Left hindlimb (tissue), 1 donor: ENCODE measurements at regions not wholly inside any gene's neighbourhood (a gene's known extent, or its start where the extent isn't known, plus 50 kb on each side); places are given as distances from the start of the nearest gene placed in this dataset.

Source experiments
- DNase-seq: peaks from one replicate; pipeline ENCODE4 v3.0.0-alpha.2; 2018

DNA sequence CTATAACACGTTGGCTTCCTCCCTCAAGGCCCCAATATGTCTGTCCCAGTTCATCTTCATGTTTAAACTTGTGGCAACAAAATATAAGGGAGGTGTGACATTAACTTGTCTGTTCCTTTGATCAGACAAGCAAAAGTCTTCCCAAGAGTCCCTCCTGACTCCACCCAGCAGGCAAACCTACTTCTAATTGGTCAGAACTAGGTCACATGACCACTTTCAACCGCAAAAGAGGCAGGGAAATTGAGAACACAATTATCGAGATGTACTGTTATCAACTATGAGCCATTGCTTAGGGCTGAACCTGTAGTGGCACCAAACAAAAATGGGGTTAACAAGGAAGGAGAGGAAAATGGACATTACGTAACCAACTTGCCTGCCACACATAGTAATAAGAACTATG lies 246.8 kb upstream of the TET2 start:
- DNase-seq: no peak

DNA sequence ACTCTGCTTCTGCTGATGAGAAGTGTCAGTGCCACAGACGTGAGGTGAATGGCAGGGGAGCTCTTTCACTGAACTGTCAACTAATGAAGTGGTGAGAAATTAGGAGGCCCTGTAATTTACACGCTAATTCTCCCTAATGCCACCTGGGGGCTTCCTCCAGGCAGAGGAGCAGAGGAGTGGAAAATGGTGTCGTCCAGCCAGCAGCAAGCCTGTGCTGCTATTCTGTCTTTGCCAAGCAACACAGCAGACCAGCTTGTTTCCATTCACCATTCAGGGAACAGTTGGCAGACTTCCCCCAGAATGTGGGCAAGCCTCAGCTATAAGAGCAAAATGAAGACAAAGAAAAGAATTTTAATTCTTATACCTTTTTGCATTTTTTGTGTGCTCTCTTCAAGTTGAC lies 245.2 kb upstream of the TET2 start:
- peak; percentile 52 for DNase-seq

DNA sequence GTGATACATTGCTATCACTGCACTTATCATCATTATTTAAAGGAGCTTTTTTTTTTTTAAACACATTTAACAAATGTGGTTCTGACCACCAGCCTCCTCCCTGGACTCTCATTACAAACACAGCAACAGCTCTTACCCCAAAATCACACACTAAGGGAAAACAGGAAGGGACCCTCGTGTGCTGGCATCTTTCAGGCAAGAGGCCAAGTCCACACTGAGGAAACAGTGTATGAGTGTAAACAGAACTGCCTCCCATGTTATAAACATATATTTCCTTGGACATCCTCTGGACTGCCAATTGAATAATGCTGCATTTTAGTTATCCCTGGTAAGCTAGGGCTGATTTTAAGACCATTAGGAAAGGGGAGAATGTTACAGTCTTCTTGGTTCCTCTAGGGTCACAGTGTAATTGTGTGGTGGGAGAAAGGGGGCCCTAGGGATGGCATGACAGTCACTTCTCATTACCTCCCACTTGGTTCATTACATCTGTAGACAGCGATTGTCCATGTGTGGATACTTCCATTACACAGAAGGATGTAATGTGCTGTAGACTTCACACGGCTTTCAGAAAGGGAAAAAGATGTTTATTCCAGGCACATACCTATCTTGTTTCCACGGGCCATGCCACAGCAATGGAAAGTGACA lies 244.6 kb upstream of the TET2 start:
- DNase-seq: no peak

DNA sequence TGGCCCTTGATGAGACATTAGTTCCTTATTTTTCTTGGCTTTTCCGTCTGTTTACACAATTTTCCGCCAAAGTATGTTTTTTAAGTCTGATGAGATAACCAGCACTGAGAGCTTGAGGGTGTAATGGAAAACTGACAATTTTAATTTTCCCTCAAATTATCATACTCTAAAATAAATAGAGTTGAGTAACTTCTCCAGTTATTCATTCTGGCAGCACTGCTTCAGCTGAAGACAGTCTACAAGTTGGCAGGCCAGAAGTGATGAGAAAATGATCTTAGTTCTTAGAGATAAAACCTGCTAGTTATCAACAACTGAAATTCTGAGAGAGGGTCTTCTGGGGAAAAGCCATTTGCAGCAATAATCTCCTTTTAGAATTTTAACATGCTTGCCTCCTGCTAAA lies 241.6 kb upstream of the TET2 start:
- DNase-seq: no peak

DNA sequence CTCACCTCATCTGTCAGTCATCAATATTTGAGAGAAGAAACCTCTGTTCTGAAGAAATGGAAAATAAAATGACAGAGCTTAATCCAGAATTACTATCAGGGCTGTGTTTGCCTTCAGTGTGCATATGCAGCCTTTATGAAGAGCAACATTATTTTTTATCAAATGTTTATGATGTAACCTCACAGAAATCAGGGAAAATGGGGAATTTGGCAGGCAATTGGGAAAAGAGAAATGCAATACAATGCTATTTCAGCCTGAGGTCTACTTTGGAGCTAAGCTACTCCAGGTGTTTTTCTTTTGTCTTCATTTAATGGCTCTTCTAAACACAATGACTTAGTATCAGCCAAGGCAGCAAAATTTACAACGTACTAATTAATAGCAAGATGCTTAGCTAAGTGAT lies 241.1 kb upstream of the TET2 start:
- no peak for DNase-seq

DNA sequence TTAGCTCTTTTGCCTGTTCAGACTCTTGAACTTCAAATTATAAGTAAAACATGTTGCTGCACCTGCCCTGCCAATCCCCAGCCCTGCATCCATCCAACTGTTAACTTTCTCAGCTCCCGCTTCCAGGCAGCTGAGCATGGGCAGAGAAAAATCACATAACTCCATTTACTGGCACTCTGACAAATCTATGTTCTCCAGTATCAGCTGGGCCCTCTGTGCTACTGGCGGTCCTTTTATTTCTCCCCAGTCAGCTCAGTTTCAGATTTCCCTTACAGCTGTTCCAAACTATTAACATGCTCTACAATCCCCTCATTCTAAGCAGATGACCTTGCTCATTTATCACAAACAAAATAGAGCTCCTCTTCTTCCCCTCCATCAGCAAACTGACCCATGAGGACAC lies 240.4 kb upstream of the TET2 start:
- peak; percentile 45 for DNase-seq

DNA sequence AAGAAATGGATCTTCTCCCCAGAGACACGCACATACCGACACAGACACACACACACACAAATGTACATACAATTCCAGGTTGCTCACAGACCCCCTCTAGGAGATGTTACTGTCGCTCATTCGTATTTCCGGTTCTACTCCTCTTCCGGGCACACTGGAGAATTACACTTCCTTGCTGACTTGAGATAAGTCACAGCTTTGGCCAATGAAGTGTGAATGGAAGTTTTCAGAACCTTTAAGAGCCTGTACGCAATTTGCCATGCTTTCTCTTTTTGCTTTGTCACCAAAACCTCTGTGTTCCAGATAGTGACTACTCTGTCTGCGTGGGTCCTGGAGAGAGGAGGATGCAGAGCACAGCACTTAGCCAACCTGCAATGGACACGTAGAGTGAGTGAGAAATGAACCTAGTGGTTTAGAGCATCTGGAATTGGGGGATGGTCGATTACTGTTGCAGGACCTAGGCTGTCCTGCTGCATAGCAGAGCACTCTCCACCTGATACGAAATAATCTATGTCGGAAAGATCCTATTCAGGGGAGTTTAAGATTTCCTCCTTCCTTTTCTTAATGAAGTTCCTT lies 239.5 kb upstream of the TET2 start:
- no peak for DNase-seq

DNA sequence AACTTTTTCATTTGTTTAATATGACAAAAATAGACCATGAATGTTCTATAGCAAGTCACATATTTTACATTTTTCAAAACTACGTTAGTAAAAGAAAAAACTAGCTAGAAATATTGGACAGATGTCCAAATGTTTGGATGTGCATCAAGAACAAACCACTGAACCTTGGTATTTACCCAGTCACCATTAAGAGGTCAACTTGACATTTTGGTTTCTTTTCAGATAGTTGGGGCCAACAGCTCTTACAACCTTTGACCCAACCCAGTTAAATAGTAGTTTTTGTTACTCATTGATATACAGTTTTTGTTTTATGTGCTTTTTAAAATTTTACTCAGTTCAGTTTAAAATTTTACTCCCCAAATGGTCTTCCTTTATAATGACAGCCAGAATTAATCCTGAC lies 238.7 kb upstream of the TET2 start:
- DNase-seq: no peak

DNA sequence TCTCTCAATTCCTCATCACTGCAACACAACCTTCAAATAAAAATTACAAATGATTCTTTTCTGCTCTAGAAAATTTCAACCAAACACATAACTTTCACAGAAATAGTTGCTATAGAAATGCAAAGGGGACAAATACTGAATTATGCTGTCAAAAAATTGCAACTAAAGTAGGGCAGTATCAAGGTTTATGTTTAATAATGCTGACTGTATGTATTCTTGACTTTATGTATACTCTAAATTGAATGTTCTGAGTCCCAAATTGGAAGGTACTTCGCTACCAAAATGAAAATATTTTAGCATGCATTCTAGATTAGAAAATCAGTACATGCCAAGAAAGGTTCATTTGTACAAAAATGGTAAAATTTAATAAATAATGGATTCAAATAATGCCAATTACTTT lies 237.3 kb upstream of the TET2 start:
- DNase-seq: no peak

DNA sequence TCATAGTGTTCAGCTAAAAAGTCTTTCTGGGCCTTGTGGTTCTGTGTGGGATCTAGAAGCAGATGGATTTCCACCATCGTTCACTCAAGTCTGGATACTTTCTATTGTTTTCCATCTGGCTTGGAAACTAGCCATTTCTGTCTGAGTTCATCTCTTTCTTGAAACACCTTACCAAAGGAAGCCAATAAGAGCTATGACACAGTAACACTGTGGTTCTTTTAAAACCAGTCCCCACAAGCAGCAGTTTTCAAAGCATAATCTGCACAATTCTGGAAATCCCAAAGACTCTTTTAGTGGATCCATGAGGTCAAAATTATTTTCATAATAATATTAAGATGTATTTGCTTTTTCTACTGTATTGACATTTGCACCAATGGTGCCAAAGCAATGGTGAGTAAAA lies 234.2 kb upstream of the TET2 start:
- no peak for DNase-seq

DNA sequence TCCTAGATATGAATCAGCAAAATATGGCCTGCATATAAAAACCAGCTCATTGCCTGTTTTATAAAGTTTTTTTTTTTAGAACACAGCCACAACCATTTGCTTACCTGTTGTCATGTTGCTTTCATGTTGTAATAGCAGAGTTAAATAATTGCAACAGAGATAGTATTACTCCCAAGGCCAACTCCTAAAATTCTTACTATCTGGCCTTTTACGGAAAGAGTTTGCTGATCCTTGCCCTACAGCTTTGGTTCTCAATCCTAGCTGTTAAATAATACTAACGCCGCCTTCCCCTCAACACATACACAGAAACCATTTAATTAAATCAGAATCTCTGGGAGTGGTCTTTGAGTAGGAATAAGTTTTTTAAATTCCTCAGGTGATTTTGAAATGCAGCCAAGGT lies 231.3 kb upstream of the TET2 start:
- no peak for DNase-seq

DNA sequence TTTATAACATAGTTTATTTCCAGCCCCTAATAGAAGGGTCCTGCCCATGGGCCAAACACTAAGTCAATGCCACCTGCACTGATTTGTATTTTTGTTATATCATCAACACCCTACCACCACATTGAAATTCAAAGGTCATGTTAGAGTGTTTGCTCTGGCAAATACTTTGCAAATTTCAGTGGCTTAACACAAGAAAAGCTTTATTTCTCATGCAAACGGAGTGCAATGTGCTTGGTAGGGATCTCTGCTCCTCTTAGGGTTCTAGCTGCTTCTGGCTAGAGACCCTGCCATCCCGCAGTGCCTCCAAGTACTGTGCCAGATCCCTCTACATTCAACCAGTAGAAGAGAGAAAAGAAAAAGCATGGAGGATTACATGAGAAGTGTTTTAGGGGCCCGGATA lies 230.8 kb upstream of the TET2 start:
- no peak for DNase-seq

DNA sequence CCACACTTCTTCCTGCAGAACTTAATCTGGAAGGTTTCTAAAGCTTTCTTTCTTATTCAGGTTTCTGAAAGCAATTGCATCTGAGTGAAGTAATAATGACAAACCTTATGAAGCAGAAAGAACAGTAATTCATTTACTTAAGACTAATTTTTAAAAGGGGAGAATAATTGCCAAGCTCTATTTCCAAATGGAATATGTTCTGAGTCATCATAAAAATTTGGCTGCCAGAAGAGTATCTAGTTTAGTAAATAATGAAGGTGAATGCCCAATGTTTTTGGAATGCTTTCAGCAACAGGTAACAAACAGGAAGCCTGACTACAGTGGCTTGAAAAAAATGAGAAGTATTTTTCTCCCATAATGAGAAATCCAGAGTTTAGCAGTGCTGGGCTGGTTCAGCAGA lies 227.3 kb upstream of the TET2 start:
- DNase-seq: no peak

DNA sequence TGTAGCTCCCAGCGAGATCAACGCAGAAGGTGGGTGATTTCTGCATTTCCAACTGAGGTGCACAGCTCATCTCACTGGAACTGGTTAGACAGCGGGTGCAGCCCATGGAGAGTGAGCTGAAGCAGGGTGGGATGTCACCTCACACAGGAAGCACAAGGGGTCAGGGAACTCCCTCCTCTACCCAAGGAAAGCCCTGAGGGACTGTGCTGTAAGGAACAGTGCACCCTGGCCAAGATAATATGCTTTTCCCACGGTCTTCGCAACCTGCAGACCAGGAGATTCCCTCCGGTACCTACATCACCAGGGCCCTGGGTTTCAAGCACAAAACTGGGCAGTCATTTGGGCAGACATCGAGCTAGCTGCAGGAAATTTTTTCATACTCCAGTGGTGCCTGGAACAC lies 216.4 kb upstream of the TET2 start:
- DNase-seq: no peak

DNA sequence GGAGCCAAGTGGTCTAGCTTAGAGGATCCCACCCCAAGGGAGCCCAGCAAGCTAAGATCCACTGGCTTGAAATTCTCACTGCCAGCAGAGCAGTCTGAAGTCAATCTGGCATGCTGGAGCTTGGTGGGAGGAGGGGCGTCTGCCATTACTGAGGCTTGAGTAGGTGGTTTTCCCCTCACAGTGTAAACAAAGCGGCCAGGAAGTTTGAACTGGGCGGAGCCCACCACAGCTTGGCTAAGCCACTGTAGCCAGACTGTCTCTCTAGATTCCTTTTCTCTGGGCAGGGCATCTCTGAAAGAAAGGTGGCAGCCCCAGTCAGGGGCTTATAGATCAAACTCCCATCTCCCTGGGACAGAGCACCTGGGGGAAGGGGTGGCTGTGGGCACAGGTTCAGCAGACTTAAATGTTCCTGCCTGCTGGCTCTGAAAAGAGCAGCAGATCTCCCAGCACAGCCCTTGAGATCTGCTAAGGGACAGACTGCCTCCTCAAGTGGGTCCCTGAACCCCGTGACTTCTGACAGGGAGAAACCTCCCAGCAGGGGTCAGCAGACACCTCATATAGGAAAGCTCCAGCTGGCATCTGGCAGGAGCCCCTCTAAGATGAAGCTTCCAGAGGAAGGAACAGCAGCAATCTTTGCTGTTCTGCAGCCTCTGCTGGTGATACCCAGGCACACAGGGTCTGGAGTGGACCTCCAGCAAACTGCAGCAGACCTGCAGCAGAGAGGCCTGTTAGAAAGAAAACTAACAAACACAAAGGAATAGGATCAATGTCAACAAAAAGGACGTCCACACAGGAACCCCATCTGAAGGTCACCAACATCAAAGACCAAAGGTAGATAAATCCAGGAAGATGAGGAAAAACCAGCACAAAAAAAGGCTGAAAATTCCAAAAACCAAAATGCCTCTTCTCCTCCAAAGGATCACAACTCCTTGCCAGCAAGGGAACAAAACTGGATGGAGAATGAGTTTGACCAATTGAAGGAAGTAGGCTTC lies 215.6 kb upstream of the TET2 start:
- DNase-seq: peak; percentile 31

DNA sequence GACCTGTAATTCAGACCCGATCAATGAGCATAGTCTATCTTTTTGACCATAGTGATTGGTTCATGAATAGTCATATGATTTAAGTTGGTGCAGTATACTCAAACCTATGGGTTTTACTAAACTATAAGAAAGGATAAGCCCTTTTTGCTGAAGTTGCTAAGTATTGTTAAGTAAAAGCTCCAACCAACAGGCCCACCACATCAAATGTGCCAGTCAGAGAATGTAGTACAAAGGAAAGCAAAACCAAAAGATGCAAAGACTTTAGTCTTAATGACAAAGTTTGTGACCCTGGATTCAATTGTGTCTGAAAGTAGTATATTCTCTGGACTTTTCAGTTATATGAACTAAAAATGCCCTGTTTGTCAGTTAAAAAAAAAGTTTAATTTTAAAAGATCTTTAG lies 208.1 kb upstream of the TET2 start:
- DNase-seq: no peak

DNA sequence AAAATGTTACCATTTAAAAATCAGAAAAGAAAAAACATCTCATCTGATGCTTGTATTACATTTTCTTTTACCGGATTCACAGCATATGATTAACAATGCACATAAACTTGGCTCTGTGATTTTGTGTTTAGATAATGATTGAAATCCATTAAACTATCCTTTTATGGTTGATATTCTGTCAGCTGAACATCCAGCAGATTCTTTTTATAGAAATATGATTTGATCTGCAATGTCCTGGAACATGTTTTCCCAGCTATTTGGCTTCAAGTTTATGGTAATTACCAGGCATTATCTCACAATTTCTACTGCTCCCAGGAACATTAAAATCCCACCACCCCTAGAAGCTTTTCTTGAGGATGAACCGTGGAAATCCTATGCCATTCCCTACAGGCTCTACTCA lies 205.7 kb upstream of the TET2 start:
- DNase-seq: no peak

DNA sequence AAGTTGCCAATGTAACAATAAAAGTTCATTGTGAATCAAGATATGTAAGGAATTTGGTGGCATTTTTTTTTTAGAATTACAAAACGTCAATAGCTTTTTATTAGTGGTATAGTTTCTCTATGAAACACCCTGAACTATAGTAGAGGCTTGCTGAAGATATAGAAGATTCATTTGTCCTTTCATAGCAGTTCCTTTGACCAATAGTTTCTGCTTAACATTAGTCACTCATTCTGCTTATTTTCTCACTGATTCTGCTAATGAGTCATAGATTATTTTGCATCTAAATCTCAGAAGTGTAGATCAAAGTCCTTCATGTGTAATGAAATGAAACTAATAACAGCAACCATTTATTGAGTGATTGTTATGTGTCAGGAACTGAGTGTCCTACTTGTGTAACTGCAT lies 205.0 kb upstream of the TET2 start:
- DNase-seq: no peak

DNA sequence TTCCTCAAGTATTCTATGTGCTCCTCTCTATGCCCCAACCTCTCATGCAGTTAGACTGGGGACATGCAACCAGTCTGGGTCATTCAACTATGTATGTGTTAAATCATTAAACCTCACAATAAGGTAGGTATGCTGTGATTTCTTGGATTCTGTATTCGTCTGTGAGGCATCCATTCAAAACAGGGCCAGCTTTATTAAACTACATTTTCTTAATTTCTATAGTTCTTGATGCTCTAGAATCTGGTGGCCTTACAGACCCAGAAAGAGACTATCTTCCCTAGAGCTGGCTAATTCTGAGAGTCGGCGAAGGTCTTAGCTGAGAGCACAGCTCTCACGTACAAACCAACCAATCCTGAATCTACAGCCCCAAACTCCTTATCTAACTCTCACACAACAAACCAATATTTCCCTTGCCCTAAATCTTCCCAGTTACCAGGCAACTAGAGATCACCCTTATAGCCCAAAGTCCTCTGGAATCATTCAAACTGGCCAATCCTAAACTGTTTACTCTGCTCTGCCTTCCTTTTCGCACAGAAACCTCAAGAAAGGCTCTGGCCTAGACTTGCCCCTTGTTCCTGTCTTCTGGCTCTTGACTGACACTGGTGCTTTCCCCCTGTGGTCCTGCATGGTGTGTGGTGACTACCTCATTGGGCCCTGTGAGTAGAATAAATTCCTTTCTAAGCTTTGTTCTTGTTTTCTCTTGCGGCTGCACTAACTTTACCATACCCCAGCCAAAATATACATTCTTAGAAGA lies 203.5 kb upstream of the TET2 start:
- peak; percentile 28 for DNase-seq

DNA sequence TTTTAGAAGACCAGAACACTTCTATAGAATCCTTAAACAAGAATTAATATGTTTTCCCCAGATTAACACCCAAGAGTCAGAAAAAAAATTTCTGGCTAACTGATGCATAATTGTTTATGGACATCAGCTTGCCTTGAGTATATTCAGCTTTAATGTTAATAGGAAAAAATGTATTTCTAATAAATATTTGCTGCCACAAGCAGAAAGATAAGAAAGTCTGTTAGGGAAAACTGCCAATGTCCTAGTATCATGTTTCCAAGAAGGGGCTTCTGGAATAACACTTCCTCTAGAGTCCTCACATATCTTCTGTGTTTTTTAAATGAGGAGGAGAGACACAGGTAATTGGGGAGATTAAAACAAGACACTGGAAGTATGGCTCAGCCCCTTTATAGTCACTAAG lies 202.1 kb upstream of the TET2 start:
- DNase-seq: no peak

DNA sequence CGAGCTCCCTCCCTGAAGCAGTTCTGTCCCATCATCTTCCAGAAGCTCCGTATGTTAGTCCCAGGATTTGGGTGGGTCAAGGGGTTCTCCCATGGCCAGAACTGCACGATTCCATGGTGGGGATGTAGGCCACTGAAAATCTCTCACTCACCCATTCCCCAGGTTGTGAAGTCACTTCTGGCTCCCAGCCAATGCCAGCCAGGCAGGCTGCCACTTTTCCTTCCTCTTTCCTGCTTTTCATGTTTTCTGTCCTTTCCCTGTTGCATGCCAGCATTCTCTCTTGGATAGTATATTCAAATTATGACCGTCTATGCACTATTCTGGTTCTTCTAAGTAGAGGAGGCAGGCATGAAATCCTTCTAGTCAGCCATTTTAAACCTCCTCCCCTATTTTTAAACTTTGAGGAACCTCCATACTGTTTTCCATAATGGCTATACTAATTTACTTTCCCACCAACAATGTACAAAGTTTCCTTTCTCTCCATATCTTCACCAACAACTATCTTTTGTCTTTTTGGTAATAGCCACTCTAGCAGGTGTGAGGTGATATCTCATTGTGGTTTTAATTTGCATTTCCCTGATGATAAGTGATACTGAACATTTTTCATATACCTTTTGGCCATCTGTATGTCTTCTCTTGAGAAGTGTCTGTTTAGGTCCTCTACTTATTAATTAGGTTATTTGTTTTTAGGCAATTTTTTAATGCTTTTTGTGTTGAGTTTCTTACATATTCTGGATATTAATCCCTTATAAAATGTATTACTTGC lies 182.1 kb upstream of the TET2 start:
- no peak for DNase-seq

DNA sequence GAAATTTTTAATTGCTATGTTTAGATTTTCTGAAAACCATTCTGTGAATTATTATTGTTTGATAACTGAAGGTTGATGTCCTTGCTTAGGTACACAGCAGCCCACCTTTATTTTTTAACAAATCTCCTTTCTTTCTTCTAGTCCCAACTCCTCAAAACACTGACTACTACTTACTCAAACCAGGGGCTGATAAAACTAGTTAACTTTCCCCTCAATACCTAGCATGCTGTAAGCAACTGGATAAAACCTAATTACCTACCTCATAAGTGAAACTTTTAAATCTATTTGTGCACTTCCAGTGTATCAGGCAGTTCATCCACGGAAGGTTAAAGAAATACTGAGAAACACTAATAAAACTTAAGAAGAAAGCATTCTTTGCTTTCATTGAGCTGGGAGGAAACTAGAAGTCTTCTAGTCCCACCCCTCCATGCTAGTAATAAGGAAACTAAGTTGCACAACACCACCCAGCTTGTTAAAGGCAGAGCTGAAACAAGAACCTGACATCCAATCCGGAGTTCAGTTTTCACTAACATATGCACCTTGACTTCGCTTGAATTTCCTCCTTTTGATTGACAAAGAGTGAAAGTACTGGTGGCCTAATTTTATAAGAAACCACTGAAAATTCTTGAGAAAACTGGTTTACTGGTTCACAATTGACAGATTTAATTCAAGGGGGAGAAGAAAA lies 180.2 kb upstream of the TET2 start:
- DNase-seq: no peak
